ENCODE measurements at regions not wholly inside any gene's neighbourhood (a gene's known extent, or its start where the extent isn't known, plus 50 kb on each side); places are given as distances from the start of the nearest gene placed in this dataset.

DNA sequence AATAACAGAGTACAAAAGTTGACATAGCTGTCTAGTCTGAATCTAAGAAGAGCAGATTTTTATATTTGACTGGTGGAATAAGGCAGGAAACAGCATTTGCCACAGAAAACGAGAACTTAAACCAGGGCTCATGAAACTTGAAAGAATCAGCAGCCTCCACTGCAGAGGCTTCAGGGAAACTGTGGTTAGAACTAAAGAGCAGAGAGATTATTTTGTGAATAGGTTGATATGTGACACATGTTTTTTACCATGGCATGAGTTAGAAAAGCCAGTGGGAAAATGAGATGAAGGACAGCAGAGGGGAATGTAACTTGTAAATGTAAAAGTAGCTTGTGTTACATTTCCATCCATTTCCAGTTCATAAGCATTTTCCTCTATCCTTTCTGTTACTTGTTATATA, 63.7 kb upstream of the CAMK2D start (continued):
- TF ChIP-seq, protein P1, sequence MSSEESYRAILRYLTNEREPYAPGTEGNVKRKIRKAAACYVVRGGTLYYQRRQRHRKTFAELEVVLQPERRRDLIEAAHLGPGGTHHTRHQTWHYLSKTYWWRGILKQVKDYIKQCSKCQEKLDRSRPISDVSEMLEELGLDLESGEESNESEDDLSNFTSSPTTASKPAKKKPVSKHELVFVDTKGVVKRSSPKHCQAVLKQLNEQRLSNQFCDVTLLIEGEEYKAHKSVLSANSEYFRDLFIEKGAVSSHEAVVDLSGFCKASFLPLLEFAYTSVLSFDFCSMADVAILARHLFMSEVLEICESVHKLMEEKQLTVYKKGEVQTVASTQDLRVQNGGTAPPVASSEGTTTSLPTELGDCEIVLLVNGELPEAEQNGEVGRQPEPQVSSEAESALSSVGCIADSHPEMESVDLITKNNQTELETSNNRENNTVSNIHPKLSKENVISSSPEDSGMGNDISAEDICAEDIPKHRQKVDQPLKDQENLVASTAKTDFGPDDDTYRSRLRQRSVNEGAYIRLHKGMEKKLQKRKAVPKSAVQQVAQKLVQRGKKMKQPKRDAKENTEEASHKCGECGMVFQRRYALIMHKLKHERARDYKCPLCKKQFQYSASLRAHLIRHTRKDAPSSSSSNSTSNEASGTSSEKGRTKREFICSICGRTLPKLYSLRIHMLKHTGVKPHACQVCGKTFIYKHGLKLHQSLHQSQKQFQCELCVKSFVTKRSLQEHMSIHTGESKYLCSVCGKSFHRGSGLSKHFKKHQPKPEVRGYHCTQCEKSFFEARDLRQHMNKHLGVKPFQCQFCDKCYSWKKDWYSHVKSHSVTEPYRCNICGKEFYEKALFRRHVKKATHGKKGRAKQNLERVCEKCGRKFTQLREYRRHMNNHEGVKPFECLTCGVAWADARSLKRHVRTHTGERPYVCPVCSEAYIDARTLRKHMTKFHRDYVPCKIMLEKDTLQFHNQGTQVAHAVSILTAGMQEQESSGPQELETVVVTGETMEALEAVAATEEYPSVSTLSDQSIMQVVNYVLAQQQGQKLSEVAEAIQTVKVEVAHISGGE (CRISPR knock-in tag; IDR thresholded peaks at IDR 0.05) = no peak
- peak; percentile 61 for TF ChIP-seq MLLT1 (IDR thresholded peaks at IDR 0.05)
- no peak for TF ChIP-seq SP1 (IDR thresholded peaks at IDR 0.05; ENCODE audit: low read depth, low read length)
- no peak for TF ChIP-seq HCFC1 (IDR thresholded peaks at IDR 0.05; ENCODE audit: low read length)
- TF ChIP-seq, protein P2, sequence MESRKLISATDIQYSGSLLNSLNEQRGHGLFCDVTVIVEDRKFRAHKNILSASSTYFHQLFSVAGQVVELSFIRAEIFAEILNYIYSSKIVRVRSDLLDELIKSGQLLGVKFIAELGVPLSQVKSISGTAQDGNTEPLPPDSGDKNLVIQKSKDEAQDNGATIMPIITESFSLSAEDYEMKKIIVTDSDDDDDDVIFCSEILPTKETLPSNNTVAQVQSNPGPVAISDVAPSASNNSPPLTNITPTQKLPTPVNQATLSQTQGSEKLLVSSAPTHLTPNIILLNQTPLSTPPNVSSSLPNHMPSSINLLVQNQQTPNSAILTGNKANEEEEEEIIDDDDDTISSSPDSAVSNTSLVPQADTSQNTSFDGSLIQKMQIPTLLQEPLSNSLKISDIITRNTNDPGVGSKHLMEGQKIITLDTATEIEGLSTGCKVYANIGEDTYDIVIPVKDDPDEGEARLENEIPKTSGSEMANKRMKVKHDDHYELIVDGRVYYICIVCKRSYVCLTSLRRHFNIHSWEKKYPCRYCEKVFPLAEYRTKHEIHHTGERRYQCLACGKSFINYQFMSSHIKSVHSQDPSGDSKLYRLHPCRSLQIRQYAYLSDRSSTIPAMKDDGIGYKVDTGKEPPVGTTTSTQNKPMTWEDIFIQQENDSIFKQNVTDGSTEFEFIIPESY (IDR thresholded peaks at IDR 0.05) = no peak
- peak; percentile 71 for TF ChIP-seq MEF2B (IDR thresholded peaks at IDR 0.05; ENCODE audit: partially characterized antibody, poor library complexity, severe bottlenecking)
- no peak for TF ChIP-seq RB1 (IDR thresholded peaks at IDR 0.05; ENCODE audit: borderline replicate concordance)
- no peak for TF ChIP-seq SUZ12 (IDR thresholded peaks at IDR 0.05; ENCODE audit: unreplicated experiment)
- no peak for TF ChIP-seq SRF (IDR thresholded peaks at IDR 0.05; ENCODE audit: low read depth in 2 of 2, low read length in 2 of 2)
- no peak for TF ChIP-seq HDAC2 (IDR thresholded peaks at IDR 0.05)
- no peak for TF ChIP-seq ZNF217 (IDR thresholded peaks at IDR 0.05)
- no peak for TF ChIP-seq BRCA1 (IDR thresholded peaks at IDR 0.05; ENCODE audit: low read depth, low read length)
- TF ChIP-seq HDAC6 (IDR thresholded peaks at IDR 0.05; ENCODE audit: unreplicated experiment) = no peak
- TF ChIP-seq NFYA (IDR thresholded peaks at IDR 0.05; ENCODE audit: borderline replicate concordance, low read depth, low read length) = no peak
- TF ChIP-seq RELA (IDR thresholded peaks at IDR 0.05; ENCODE audit: borderline replicate concordance, partially characterized antibody) = no peak
- TF ChIP-seq MTA3 (IDR thresholded peaks at IDR 0.05; ENCODE audit: borderline replicate concordance, low read length) = no peak
- no peak for TF ChIP-seq CHD2 (IDR thresholded peaks at IDR 0.05; ENCODE audit: borderline replicate concordance, low read depth, low read length)
- no peak; the same call in 1 of the 2 replicates for TF ChIP-seq SMC3 (IDR thresholded peaks at IDR 0.05; ENCODE audit: borderline replicate concordance, low read length)
- TF ChIP-seq, protein P3, sequence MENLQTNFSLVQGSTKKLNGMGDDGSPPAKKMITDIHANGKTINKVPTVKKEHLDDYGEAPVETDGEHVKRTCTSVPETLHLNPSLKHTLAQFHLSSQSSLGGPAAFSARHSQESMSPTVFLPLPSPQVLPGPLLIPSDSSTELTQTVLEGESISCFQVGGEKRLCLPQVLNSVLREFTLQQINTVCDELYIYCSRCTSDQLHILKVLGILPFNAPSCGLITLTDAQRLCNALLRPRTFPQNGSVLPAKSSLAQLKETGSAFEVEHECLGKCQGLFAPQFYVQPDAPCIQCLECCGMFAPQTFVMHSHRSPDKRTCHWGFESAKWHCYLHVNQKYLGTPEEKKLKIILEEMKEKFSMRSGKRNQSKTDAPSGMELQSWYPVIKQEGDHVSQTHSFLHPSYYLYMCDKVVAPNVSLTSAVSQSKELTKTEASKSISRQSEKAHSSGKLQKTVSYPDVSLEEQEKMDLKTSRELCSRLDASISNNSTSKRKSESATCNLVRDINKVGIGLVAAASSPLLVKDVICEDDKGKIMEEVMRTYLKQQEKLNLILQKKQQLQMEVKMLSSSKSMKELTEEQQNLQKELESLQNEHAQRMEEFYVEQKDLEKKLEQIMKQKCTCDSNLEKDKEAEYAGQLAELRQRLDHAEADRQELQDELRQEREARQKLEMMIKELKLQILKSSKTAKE (IDR thresholded peaks at IDR 0.05; ENCODE audit: low read depth, poor library complexity, severe bottlenecking) = no peak
- TF ChIP-seq CBX5 (IDR thresholded peaks at IDR 0.05; ENCODE audit: low read depth) = 0 out of 2 replicates have a peak, but pooled peaks have one; percentile 59
- TF ChIP-seq JUNB (IDR thresholded peaks at IDR 0.05) = peak; percentile 43; the same call in 1 of the 2 replicates
- no peak for TF ChIP-seq PAX8 (IDR thresholded peaks at IDR 0.05)
